ENCODE measurements at regions not wholly inside any gene's neighbourhood (a gene's known extent, or its start where the extent isn't known, plus 50 kb on each side); places are given as distances from the start of the nearest gene placed in this dataset.

GRCh38 chr1:206420471-206420870, 49.8 kb upstream of the IKBKE start:
- Histone ChIP-seq H3K4me1 (ENCODE audit: insufficient read depth, low read length) (no peaks in the 10 kb centered on the region), H3K9me3 (ENCODE audit: insufficient read depth, low read length, severe bottlenecking) (no peaks in the 10 kb centered on the region), H3K79me2 (ENCODE audit: insufficient read depth, low read length) (no peaks in the 10 kb centered on the region), H3K27me3 (ENCODE audit: insufficient read depth, low read length, poor library complexity) (no peaks in the 10 kb centered on the region), H3K36me3 (ENCODE audit: insufficient read depth, low read length) (peaks cover 29% of the 10 kb centered on the region), H3K4me2 (ENCODE audit: insufficient read depth, low read length) (no peak overlapping the region), H4K20me1 (ENCODE audit: insufficient read depth, low read length) (no peaks in the 10 kb centered on the region), H3K27ac (ENCODE audit: low read length) (no peak overlapping the region), H3K4me3 (ENCODE audit: low read depth in 1 of 2, low read length in 2 of 2) (no peak overlapping the region), H3K9ac (ENCODE audit: low read depth, low read length) (no peak overlapping the region), H2AFZ (ENCODE audit: low read depth, low read length) (no peak overlapping the region)
- ATAC-seq (ENCODE audit: insufficient read depth, low read depth) (no peak), DNase-seq (no peak)
- TF ChIP-seq EZH2 (IDR thresholded peaks at IDR 0.05; ENCODE audit: borderline replicate concordance, low read depth, low read length, severe bottlenecking), result no peak
- no peak for TF ChIP-seq CTCF (IDR thresholded peaks at IDR 0.05; ENCODE audit: borderline replicate concordance, extremely low read depth, low read length, poor library complexity, severe bottlenecking)
